ENCODE measurements at regions not wholly inside any gene's neighbourhood (a gene's known extent, or its start where the extent isn't known, plus 50 kb on each side); places are given as distances from the start of the nearest gene placed in this dataset.

DNA sequence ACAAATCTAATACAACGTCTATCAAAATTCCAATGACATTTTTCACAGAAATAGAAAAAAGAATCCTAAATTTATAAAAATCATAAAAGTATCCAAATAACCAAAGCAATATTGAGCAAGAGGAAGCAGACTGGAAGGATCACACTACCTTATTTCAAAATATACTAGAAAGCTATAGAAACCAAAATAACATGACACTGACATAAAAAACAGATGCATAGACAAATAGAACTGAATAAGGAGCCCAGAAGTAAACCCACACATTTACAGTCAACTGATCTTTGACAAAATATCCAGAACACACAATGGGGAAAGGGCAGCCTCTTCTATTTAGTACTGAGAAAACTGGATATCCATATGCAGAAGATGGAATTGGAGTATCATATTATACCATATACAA, 217.5 kb downstream of the MACC1 start:
- Histone ChIP-seq H3K27ac (ENCODE audit: low read depth, low read length) (no peak overlapping the region), H3K4me1 (ENCODE audit: control insufficient read depth in 5 of 5, insufficient read depth in 5 of 5, low read length in 5 of 5) (no peaks in the 10 kb centered on the region), H3K27me3 (ENCODE audit: control insufficient read depth in 5 of 5, insufficient read depth in 4 of 5, low read length in 5 of 5) (no peaks in the 10 kb centered on the region), H3K4me3 (ENCODE audit: low read depth in 1 of 5, low read length in 5 of 5) (no peak overlapping the region), H3K9me3 (ENCODE audit: control insufficient read depth in 5 of 5, low read length in 5 of 5) (no peaks in the 10 kb centered on the region), H3K36me3 (ENCODE audit: control insufficient read depth in 5 of 5, insufficient read depth in 5 of 5, low read length in 5 of 5) (no peaks in the 10 kb centered on the region), H3K9ac (ENCODE audit: low read length in 5 of 5) (no peak overlapping the region)

DNA sequence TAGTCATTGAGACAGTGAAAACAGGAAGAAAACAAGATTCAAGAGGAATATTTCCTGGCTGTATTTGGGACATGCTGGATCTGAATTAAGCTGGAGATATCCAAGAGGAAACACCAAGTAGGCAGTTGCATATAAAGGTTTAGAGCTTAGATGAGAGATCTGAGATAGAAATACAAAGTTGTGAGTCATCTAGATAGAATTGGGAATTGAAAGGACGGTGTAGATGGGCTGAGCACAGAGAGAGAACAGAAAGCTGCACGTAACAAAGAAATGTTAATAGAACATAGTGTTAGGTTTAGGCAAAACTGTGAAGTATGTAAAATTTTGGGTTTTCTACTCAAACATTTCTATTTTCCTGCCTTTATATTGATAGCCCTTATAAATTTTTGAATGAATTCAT, 218.5 kb upstream of the TMEM196 start:
- no peaks in the 10 kb centered on the region for H3K4me1 ChIP-seq (ENCODE audit: control insufficient read depth in 5 of 5, insufficient read depth in 5 of 5, low read length in 5 of 5)
- H3K9ac ChIP-seq (ENCODE audit: low read length in 5 of 5) = no peak overlapping the region
- H3K4me3 ChIP-seq (ENCODE audit: low read depth in 1 of 5, low read length in 5 of 5) = no peak overlapping the region
- H3K27ac ChIP-seq (ENCODE audit: low read depth, low read length) = no peak overlapping the region
- no peaks in the 10 kb centered on the region for H3K27me3 ChIP-seq (ENCODE audit: control insufficient read depth in 5 of 5, insufficient read depth in 4 of 5, low read length in 5 of 5)
- no peaks in the 10 kb centered on the region for H3K9me3 ChIP-seq (ENCODE audit: control insufficient read depth in 5 of 5, low read length in 5 of 5)
- no peaks in the 10 kb centered on the region for H3K36me3 ChIP-seq (ENCODE audit: control insufficient read depth in 5 of 5, insufficient read depth in 5 of 5, low read length in 5 of 5)

DNA sequence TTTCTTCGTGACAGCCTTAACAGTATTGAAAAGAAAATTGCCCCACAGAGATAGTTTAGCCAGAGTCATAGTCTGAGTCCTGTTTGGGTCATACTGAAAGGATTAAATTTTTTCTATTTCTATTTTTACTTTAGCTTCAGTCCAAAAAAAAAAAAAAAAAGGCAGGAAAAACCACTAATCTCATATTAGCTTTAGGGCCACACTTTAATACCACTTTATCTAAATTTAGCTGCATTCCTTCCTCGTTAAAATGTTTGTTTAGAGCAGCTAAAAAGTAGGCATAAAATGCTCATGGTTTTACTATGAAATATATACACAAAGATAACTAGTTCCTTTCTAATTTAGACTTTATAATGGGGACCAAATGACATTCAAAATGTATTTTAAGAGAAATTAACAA, 216.5 kb upstream of the TMEM196 start:
- no peak overlapping the region for H3K4me3 ChIP-seq (ENCODE audit: low read depth in 1 of 5, low read length in 5 of 5)
- H3K4me1 ChIP-seq (ENCODE audit: control insufficient read depth in 5 of 5, insufficient read depth in 5 of 5, low read length in 5 of 5) = no peaks in the 10 kb centered on the region
- no peaks in the 10 kb centered on the region for H3K9me3 ChIP-seq (ENCODE audit: control insufficient read depth in 5 of 5, low read length in 5 of 5)
- H3K27ac ChIP-seq (ENCODE audit: low read depth, low read length) = no peak overlapping the region
- H3K36me3 ChIP-seq (ENCODE audit: control insufficient read depth in 5 of 5, insufficient read depth in 5 of 5, low read length in 5 of 5) = no peaks in the 10 kb centered on the region
- no peak overlapping the region for H3K9ac ChIP-seq (ENCODE audit: low read length in 5 of 5)
- no peaks in the 10 kb centered on the region for H3K27me3 ChIP-seq (ENCODE audit: control insufficient read depth in 5 of 5, insufficient read depth in 4 of 5, low read length in 5 of 5)

DNA sequence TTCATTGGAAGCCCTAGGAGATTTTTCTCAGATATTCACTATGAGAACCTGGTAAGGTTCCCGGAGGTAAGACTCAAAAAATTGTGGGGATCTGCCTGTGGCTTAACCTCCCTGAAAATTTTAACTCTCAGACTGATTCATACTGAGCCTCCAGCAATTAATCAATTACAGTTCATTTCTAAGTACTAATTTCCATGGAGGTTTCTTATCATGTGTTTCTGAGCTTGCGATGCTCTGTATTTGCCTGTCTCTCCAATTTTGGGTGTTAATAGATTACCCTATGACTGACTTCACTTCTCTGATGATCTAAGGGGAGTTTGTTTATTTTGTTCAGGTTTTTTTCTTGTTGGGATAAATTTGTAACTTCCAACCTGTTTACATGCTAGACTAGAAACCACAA, 215.4 kb upstream of the TMEM196 start:
- Histone ChIP-seq H3K9me3 (ENCODE audit: control insufficient read depth in 5 of 5, low read length in 5 of 5) (no peaks in the 10 kb centered on the region), H3K36me3 (ENCODE audit: control insufficient read depth in 5 of 5, insufficient read depth in 5 of 5, low read length in 5 of 5) (no peaks in the 10 kb centered on the region), H3K27me3 (ENCODE audit: control insufficient read depth in 5 of 5, insufficient read depth in 4 of 5, low read length in 5 of 5) (no peaks in the 10 kb centered on the region), H3K9ac (ENCODE audit: low read length in 5 of 5) (no peak overlapping the region), H3K27ac (ENCODE audit: low read depth, low read length) (no peak overlapping the region), H3K4me1 (ENCODE audit: control insufficient read depth in 5 of 5, insufficient read depth in 5 of 5, low read length in 5 of 5) (no peaks in the 10 kb centered on the region), H3K4me3 (ENCODE audit: low read depth in 1 of 5, low read length in 5 of 5) (no peak overlapping the region)

DNA sequence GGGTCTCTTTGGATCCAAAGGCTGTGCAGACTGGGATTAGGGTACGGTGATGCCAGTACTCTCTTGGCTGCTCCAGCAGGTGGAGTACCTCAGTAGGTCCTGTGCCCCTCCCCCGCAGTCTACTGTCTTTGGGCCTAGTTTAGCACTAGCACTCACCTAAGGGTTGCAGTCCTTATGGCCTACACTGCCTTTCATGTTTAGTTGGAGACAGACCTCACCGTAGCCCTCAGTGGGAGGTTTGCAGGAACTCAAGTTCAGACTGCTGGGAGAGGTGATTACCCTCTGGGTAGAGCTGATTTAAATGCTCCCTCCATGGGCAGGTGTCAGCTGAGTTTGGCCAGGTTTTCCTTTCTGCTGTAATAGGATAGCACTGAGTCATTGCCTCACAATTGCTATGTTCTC, 210.8 kb upstream of the TMEM196 start:
- no peaks in the 10 kb centered on the region for H3K36me3 ChIP-seq (ENCODE audit: control insufficient read depth in 5 of 5, insufficient read depth in 5 of 5, low read length in 5 of 5)
- H3K27me3 ChIP-seq (ENCODE audit: control insufficient read depth in 5 of 5, insufficient read depth in 4 of 5, low read length in 5 of 5) = no peaks in the 10 kb centered on the region
- H3K27ac ChIP-seq (ENCODE audit: low read depth, low read length) = no peak overlapping the region

DNA sequence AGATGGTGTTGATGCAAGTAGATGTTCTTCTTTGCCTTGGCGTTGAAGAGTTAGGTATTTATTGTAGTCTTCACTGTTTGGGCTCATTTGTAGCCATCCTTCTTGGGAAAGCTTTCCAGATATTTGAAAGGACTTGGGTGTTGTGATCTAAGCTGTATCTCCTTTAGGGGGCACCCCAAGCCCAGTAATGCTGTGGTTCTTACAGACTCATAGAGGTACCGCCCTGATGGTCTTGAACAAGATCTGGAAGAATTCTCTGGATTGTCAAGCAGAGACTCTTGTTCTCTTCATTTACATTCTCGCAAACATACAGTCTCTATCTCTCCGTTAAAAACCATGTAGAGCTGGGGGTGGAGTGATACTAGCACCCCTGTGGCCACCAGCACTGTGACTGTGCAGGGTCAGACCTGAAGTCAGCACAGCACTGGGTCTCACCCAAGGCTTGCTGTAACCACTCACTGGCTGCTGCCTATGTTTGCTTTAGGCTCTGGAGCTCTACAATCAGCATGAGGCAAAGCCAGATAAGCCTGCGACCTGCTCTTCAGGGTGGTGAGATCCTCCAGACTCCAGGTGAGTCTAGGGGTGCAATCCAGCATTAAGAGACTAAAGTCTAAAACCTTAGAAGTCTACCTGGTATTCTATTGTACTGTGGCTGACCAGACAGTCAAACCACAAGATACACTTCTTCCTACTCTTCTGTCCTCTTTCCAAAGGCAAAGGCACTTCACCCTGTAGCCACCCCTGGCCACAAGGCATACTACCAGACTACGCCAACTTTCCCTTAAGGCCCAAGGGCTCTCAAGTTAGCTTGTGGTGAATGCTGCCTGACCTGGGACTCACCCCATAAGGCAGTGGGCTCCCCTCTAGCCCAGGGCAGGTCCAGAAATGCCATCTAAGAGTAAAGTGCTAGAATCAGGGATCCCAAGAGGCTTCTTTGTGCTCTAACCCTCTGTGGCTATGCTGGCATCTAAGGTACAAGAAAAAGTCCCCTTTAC, 209.7 kb upstream of the TMEM196 start:
- H3K9ac ChIP-seq (ENCODE audit: low read length in 5 of 5) = no peak overlapping the region
- no peak overlapping the region for H3K27ac ChIP-seq (ENCODE audit: low read depth, low read length)
- no peaks in the 10 kb centered on the region for H3K36me3 ChIP-seq (ENCODE audit: control insufficient read depth in 5 of 5, insufficient read depth in 5 of 5, low read length in 5 of 5)

More for the DNA sequence above, 210.8 kb upstream of the TMEM196 start:
- peaks cover 0 to 2% (median 0%) of the 10 kb centered on the region in 5 donors for H3K9me3 ChIP-seq (ENCODE audit: control insufficient read depth in 5 of 5, low read length in 5 of 5)
- H3K4me3 ChIP-seq (ENCODE audit: low read depth in 1 of 5, low read length in 5 of 5) = no peak overlapping the region
- no peaks in the 10 kb centered on the region for H3K4me1 ChIP-seq (ENCODE audit: control insufficient read depth in 5 of 5, insufficient read depth in 5 of 5, low read length in 5 of 5)
- H3K9ac ChIP-seq (ENCODE audit: low read length in 5 of 5) = no peak overlapping the region

DNA sequence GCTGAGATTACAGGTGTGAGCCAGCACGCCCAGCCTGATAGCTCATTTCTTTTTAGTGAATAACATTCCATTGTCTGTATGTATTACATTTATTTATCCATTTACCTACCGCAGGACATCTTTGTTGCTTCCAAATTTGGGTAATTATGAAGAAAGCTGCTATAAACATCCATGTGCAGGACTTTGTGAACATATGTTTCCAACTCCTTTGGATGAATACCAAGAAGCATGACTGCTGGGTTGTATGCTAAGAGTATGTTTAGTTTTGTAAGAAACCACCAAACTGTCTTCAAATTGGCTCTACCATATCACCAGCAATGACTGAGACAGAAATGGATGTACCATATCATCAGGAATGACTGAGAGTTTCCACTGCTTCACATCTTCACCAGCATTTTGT, 200.2 kb upstream of the TMEM196 start:
- Histone ChIP-seq H3K9ac (ENCODE audit: low read length in 5 of 5) (no peak overlapping the region), H3K4me1 (ENCODE audit: control insufficient read depth in 5 of 5, insufficient read depth in 5 of 5, low read length in 5 of 5) (no peaks in the 10 kb centered on the region), H3K36me3 (ENCODE audit: control insufficient read depth in 5 of 5, insufficient read depth in 5 of 5, low read length in 5 of 5) (no peaks in the 10 kb centered on the region), H3K9me3 (ENCODE audit: control insufficient read depth in 5 of 5, low read length in 5 of 5) (no peaks in the 10 kb centered on the region), H3K4me3 (ENCODE audit: low read depth in 1 of 5, low read length in 5 of 5) (no peak overlapping the region), H3K27ac (ENCODE audit: low read depth, low read length) (no peak overlapping the region), H3K27me3 (ENCODE audit: control insufficient read depth in 5 of 5, insufficient read depth in 4 of 5, low read length in 5 of 5) (no peaks in the 10 kb centered on the region)

More for the DNA sequence above, 209.7 kb upstream of the TMEM196 start:
- Histone ChIP-seq H3K27me3 (ENCODE audit: control insufficient read depth in 5 of 5, insufficient read depth in 4 of 5, low read length in 5 of 5) (no peaks in the 10 kb centered on the region), H3K9me3 (ENCODE audit: control insufficient read depth in 5 of 5, low read length in 5 of 5) (peaks cover 0 to 2% (median 0%) of the 10 kb centered on the region in 5 donors), H3K4me1 (ENCODE audit: control insufficient read depth in 5 of 5, insufficient read depth in 5 of 5, low read length in 5 of 5) (no peaks in the 10 kb centered on the region), H3K4me3 (ENCODE audit: low read depth in 1 of 5, low read length in 5 of 5) (no peak overlapping the region)

DNA sequence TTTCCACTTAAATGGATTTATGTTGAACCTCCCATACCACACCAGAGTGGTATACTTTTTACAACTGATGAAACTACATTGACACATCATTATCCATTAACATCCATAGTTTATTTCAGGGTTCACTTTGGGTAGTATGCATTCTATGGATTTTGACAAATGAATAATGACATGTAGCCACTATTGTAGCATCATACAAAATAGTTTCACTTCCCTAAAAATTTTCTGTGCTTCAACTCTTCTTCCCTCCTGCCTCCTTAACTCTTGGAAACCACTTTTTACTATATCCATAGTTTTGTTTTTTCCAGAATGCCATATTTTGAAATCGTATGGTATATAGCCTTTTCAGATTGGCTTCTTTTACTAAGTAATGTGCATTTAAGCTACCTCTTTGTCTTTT, 199.5 kb upstream of the TMEM196 start:
- Histone ChIP-seq H3K27me3 (ENCODE audit: control insufficient read depth in 5 of 5, insufficient read depth in 4 of 5, low read length in 5 of 5) (no peaks in the 10 kb centered on the region), H3K27ac (ENCODE audit: low read depth, low read length) (no peak overlapping the region), H3K9ac (ENCODE audit: low read length in 5 of 5) (no peak overlapping the region), H3K4me3 (ENCODE audit: low read depth in 1 of 5, low read length in 5 of 5) (no peak overlapping the region), H3K4me1 (ENCODE audit: control insufficient read depth in 5 of 5, insufficient read depth in 5 of 5, low read length in 5 of 5) (no peaks in the 10 kb centered on the region), H3K9me3 (ENCODE audit: control insufficient read depth in 5 of 5, low read length in 5 of 5) (no peaks in the 10 kb centered on the region), H3K36me3 (ENCODE audit: control insufficient read depth in 5 of 5, insufficient read depth in 5 of 5, low read length in 5 of 5) (no peaks in the 10 kb centered on the region)

DNA sequence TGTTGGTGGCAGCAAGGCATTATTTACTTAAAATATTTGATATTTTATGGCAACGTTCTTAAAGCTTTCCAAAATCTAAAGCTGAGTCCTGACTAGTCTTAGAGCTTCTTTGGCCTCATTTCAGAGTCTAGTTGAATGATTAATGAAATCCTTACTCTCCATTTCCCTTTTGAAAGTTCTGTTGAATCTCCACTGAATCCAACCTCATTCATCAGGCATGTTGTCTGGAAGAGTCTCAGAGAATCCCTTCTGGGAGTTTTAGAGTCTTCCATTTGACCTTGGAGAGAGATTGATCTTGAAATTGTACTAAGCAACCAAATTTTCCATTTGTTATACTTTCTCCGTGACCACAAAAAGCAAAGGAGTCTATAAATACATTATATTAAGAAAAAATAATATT, 198.5 kb upstream of the TMEM196 start:
- Histone ChIP-seq H3K27me3 (ENCODE audit: control insufficient read depth in 5 of 5, insufficient read depth in 4 of 5, low read length in 5 of 5) (no peaks in the 10 kb centered on the region), H3K27ac (ENCODE audit: low read depth, low read length) (no peak overlapping the region), H3K4me3 (ENCODE audit: low read depth in 1 of 5, low read length in 5 of 5) (no peak overlapping the region), H3K4me1 (ENCODE audit: control insufficient read depth in 5 of 5, insufficient read depth in 5 of 5, low read length in 5 of 5) (no peaks in the 10 kb centered on the region), H3K36me3 (ENCODE audit: control insufficient read depth in 5 of 5, insufficient read depth in 5 of 5, low read length in 5 of 5) (no peaks in the 10 kb centered on the region), H3K9me3 (ENCODE audit: control insufficient read depth in 5 of 5, low read length in 5 of 5) (no peaks in the 10 kb centered on the region), H3K9ac (ENCODE audit: low read length in 5 of 5) (no peak overlapping the region)

DNA sequence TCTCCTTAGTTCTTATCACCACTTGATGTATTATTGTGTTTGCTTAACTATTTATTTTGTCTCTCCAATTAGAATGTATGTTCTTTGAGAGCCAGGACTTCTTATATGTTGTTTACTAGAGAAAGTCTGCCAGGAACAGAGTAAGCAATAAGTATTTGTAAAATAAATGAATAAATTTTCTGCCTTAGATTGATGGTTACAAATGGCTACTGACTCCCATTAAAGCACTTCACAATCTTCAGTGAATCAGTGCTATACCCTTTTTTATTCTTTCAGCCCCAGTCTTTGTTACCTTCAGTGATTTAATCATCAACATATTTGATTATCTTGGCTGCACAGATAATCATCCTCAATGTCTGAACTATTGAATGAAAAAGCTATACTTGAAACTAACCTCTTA, 197.1 kb upstream of the TMEM196 start:
- Histone ChIP-seq H3K9me3 (ENCODE audit: control insufficient read depth in 5 of 5, low read length in 5 of 5) (no peaks in the 10 kb centered on the region), H3K36me3 (ENCODE audit: control insufficient read depth in 5 of 5, insufficient read depth in 5 of 5, low read length in 5 of 5) (no peaks in the 10 kb centered on the region), H3K9ac (ENCODE audit: low read length in 5 of 5) (no peak overlapping the region)

More for the DNA sequence above, 197.1 kb upstream of the TMEM196 start:
- no peak overlapping the region for H3K4me3 ChIP-seq (ENCODE audit: low read depth in 1 of 5, low read length in 5 of 5)
- no peak overlapping the region for H3K27ac ChIP-seq (ENCODE audit: low read depth, low read length)
- H3K27me3 ChIP-seq (ENCODE audit: control insufficient read depth in 5 of 5, insufficient read depth in 4 of 5, low read length in 5 of 5) = no peaks in the 10 kb centered on the region
- no peaks in the 10 kb centered on the region for H3K4me1 ChIP-seq (ENCODE audit: control insufficient read depth in 5 of 5, insufficient read depth in 5 of 5, low read length in 5 of 5)
